Esophagus squamous epithelium (tissue), 4 donors: ENCODE measurements at regions not wholly inside any gene's neighbourhood (a gene's known extent, or its start where the extent isn't known, plus 50 kb on each side); places are given as distances from the start of the nearest gene placed in this dataset.

ENCODE experiments used
- POLR2A ChIP-seq, 4 donors: fragments of 450-650 bp; IDR thresholded peaks; one replicate each; pipeline ENCODE4 v1.6.1; 2017; ENCODE audit warnings: antibody characterized with exemption in 4 of 4, mild to moderate bottlenecking in 4 of 4, moderate library complexity in 3 of 4
- TF ChIP-seq, protein P1 (sequence below), 6 experiments: fragments of 450-650 bp in 4 of 6; fragments of 200-600 bp in 2 of 6; sonication (generic) in 2 of 6; IDR thresholded peaks; one replicate each; pipeline ENCODE4 v1.5.1; 2016 to 2019; ENCODE audit warnings: antibody characterized with exemption in 6 of 6, mild to moderate bottlenecking in 4 of 6, moderate library complexity in 4 of 6

DNA sequence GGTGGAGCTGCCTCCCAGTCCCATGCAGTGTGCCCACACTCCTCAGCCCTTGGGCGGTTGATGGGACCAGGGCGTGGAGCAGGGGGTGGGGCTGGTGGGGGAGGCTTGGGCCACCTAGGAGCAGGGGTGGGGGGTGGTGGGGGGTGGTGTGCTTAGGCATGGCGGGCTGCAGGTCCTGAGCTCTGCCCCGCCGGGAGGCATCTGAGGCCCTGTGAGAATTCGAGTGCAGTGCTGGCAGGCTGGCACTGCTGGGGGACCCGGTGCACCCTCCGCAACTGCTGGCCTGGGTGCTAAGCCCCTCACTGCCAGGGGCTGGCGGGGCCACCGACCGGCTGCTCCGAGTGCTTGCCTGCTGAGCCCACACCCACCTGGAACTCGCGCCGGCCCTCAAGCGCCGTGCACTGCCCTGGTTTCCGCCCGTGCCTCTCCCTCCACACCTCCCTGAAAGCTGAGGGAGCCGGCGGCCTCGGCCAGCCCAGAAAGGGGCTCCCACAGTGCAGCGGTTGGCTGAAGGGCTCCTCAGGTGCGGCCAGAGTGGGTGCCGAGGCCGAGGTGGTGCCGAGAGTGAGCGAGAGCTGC is 59.6 kb upstream of the PRL start:
- TF ChIP-seq, protein P1, sequence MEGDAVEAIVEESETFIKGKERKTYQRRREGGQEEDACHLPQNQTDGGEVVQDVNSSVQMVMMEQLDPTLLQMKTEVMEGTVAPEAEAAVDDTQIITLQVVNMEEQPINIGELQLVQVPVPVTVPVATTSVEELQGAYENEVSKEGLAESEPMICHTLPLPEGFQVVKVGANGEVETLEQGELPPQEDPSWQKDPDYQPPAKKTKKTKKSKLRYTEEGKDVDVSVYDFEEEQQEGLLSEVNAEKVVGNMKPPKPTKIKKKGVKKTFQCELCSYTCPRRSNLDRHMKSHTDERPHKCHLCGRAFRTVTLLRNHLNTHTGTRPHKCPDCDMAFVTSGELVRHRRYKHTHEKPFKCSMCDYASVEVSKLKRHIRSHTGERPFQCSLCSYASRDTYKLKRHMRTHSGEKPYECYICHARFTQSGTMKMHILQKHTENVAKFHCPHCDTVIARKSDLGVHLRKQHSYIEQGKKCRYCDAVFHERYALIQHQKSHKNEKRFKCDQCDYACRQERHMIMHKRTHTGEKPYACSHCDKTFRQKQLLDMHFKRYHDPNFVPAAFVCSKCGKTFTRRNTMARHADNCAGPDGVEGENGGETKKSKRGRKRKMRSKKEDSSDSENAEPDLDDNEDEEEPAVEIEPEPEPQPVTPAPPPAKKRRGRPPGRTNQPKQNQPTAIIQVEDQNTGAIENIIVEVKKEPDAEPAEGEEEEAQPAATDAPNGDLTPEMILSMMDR (IDR thresholded peaks at IDR 0.05): no peak
- TF ChIP-seq POLR2A (IDR thresholded peaks at IDR 0.05): no peak
